GM18499 (cell line): ENCODE measurements at regions not wholly inside any gene's neighbourhood (a gene's known extent, or its start where the extent isn't known, plus 50 kb on each side); places are given as distances from the start of the nearest gene placed in this dataset.
"Not testable (repeated sequence)": the region's sequence is repeated elsewhere in the genome, so short reads cannot be mapped to it uniquely, and the experiment has no call there.

Experiments
- ATAC-seq: cut with Tn5 transposase; IDR thresholded peaks from one replicate; pipeline ENCODE4 v1.9.1; 2021; ENCODE audit warnings: moderate number of reproducible peaks; ENCODE audit not compliant: insufficient read depth, unreplicated experiment

GRCh38 chr10:61023053-61023452 is 79.1 kb upstream of the RHOBTB1 start:
- no peak for ATAC-seq

GRCh38 chr10:61021926-61022325 is 77.9 kb upstream of the RHOBTB1 start:
- ATAC-seq = no peak

GRCh38 chr10:61020420-61021158 is 76.6 kb upstream of the RHOBTB1 start:
- no peak for ATAC-seq

GRCh38 chr10:61018146-61018545 is 74.2 kb upstream of the RHOBTB1 start:
- no peak for ATAC-seq

- no peak for ATAC-seq
Measured at GRCh38 chr10:61016630-61017029, 72.6 kb upstream of the RHOBTB1 start.

- ATAC-seq = no peak
Measured at GRCh38 chr10:61016007-61016406, 72.0 kb upstream of the RHOBTB1 start.

GRCh38 chr10:61010863-61011262 is 66.9 kb upstream of the RHOBTB1 start:
- no peak for ATAC-seq

GRCh38 chr10:61003069-61003468 is 59.1 kb upstream of the RHOBTB1 start:
- not testable (repeated sequence) for ATAC-seq

GRCh38 chr10:61001731-61002122 is 57.7 kb upstream of the RHOBTB1 start:
- no peak for ATAC-seq

GRCh38 chr10:61000769-61001730 is 57.1 kb upstream of the RHOBTB1 start:
- no peak for ATAC-seq

- no peak for ATAC-seq
Measured at GRCh38 chr10:60998932-60999331, 54.9 kb upstream of the RHOBTB1 start.

- ATAC-seq = no peak
Measured at GRCh38 chr10:60994128-60994527, 50.1 kb upstream of the RHOBTB1 start.
